Adipocyte (in vitro differentiated cells): ENCODE measurements at regions not wholly inside any gene's neighbourhood (a gene's known extent, or its start where the extent isn't known, plus 50 kb on each side); places are given as distances from the start of the nearest gene placed in this dataset.
A peak's percentile ranks its signal among the peaks of the same experiment; 100 is the strongest.

Experiments
- DNase-seq: peaks from one replicate; pipeline ENCODE4 v3.0.0-alpha.2; 2015; ENCODE audit warnings: low read depth
- H3K27me3 ChIP-seq: replicated peaks from 2 replicates; pipeline ENCODE4 v1.7.0; 2013; ENCODE audit warnings: mild to moderate bottlenecking, low read length, moderate library complexity; ENCODE audit not compliant: control insufficient read depth, insufficient read depth
- H3K36me3 ChIP-seq: 2 replicates; pipeline ENCODE4 v1.7.0; 2013; ENCODE audit warnings: low read length, mild to moderate bottlenecking, moderate library complexity; ENCODE audit not compliant: control insufficient read depth, insufficient read depth, severe bottlenecking
- H3K4me1 ChIP-seq: 2 replicates; pipeline ENCODE4 v1.7.0; 2013; ENCODE audit warnings: mild to moderate bottlenecking, low read length, moderate library complexity; ENCODE audit not compliant: control insufficient read depth, insufficient read depth
- H3K4me3 ChIP-seq: 2 replicates; pipeline ENCODE4 v1.7.0; 2013; ENCODE audit warnings: mild to moderate bottlenecking, low read length, moderate library complexity
- H3K9ac ChIP-seq: 2 replicates; pipeline ENCODE4 v1.7.0; 2013; ENCODE audit warnings: mild to moderate bottlenecking, low read length, moderate library complexity
- H3K9me3 ChIP-seq: 2 replicates; pipeline ENCODE4 v1.7.0; 2013; ENCODE audit warnings: mild to moderate bottlenecking, low read length, moderate library complexity; ENCODE audit not compliant: control insufficient read depth

DNA sequence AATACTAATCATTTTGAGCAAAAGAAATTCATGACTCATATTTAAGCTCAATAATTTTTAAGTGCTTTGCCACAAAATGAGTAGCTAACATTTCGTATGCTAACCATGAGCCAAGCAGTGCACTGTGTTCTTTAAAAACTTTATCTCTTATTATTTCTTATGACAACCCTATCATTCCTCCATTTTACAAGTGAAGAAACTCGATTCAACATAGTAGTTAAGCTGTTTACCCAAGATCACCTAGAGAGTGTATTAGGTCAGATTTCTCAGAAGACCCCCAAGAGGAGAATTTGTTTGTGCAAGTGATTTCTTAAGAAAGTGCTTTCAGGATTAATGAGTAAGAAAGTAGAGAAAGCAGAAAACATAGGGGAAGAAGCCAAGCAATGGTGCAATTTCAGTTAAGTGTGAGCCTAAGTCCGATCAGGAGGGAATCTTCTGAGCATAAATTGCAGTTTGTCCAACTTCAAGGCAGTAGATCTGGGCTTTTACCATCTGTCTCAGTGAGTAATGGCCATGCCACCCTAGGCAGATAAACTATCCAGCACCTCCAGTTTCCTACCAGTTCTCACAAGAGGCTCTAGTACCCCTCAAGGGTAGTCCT, 202.7 kb downstream of the SCG2 start:
- H3K9me3 ChIP-seq: peaks cover 11% of the 10 kb centered on the region
- DNase-seq: no peak
- H3K4me1 ChIP-seq: peaks cover 8% of the 10 kb centered on the region
- H3K9ac ChIP-seq: no peak overlapping the region
- no peaks in the 10 kb centered on the region for H3K27me3 ChIP-seq
- peak overlapping the region; percentile 9 for H3K4me3 ChIP-seq
- H3K36me3 ChIP-seq: no peaks in the 10 kb centered on the region

DNA sequence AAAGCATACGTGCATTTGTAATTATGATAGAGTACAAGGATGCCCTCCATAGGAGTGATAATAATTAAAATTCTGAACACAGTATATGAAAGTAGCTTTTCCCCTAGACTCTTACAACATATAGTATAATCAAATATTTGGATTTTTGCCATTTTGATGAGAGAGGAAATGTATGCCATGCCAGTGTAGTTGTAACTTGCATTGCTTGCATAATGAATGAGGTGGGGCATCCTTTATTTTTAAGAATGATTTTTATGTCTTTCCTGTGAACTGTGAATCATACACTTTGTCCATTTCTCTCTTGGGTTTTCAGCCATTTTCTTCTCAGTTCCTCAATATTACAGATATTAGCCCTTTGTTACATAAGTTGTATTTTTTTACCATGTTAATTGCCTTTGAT, 197.5 kb downstream of the SCG2 start:
- Histone ChIP-seq H3K27me3 (no peaks in the 10 kb centered on the region), H3K9ac (no peak overlapping the region), H3K4me1 (peaks cover 3% of the 10 kb centered on the region), H3K9me3 (no peaks in the 10 kb centered on the region), H3K36me3 (no peaks in the 10 kb centered on the region), H3K4me3 (no peak overlapping the region)
- DNase-seq: no peak

DNA sequence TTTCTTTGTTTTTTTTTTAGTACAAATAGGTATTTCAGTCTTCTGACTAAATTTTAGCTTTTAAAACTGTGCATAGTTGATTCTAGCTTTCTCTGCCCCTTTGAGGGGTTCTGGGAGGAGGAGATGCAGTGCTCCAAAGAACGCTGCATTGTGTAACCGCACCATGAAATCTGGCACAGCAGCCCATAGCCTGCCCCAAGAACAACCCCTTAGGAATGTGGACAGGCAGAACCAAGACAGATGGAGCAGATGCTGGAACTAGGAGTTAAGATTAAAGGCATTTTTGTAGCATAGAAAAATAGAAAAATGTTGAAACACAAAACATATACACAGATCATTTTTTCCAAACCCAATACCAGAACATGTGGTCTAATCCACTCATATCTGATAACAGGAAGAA, 187.5 kb downstream of the SCG2 start:
- Histone ChIP-seq H3K4me3 (no peak overlapping the region), H3K9me3 (no peaks in the 10 kb centered on the region), H3K9ac (peak overlapping the region; percentile 35), H3K36me3 (no peaks in the 10 kb centered on the region), H3K4me1 (peaks cover 41% of the 10 kb centered on the region), H3K27me3 (no peaks in the 10 kb centered on the region)
- DNase-seq: peak; percentile 94

DNA sequence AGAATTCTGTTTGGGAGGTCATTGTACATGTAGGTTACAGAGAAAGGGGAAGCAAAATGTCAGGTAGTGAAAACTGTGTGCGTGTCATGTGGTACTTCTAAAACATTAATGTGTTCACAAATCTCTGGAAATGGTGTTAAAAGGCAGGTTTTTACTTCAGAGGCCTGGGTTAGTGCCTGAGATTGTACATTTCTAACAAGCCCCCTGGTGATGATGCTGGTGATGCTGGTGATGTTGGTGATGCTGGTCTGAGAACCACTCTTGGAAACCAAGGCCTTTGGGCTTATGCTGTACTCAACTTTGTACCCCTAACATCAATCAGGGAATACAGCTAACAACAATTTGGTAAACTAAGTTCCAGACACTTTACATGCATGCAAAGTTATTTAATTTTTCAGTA, 187.1 kb downstream of the SCG2 start:
- Histone ChIP-seq H3K4me3 (no peak overlapping the region), H3K27me3 (no peaks in the 10 kb centered on the region), H3K9me3 (no peaks in the 10 kb centered on the region), H3K9ac (peak overlapping the region; percentile 33), H3K4me1 (peaks cover 41% of the 10 kb centered on the region), H3K36me3 (no peaks in the 10 kb centered on the region)
- DNase-seq: no peak

DNA sequence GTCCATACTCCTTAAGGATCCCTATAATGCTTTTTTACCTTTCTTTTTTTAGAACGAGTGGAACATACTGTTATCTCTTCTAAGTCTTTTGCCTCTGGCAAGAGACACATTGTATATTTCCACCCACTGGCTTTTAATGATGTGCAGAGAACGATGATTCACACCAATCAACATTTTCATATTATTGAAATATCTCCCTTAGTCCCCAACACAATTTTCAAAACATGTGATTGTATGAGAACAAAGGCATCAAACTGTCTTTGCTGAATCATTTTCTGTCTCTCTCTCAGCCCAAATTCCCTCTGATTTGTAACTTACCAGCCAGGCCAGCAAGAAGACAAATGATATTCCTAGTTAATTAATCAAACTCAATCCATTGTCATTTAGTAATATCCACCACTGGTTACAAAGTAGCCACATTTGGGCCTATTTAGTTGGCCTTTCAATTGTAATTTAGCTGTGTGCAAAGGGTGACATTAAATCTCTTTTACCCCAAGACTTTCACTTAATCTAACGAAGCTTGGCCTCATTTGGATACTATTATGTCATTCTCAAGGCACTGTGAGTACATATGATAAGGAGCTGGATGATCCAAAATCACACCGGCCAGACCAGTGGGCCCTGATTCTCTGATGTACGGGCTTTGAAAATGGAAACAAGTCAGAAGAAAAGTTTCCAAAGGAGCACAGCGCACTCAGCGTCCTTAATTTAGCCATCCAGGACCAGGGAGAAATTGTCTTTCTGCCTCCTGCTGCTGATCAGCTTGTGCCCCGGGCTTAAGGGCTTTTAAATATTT, 185.1 kb downstream of the SCG2 start:
- peaks cover 51% of the 10 kb centered on the region for H3K4me1 ChIP-seq
- H3K9me3 ChIP-seq: no peaks in the 10 kb centered on the region
- no peaks in the 10 kb centered on the region for H3K36me3 ChIP-seq
- H3K4me3 ChIP-seq: peak overlapping the region; percentile 44
- DNase-seq: peak; percentile 50
- H3K27me3 ChIP-seq: no peaks in the 10 kb centered on the region
- H3K9ac ChIP-seq: peak overlapping the region; percentile 52

DNA sequence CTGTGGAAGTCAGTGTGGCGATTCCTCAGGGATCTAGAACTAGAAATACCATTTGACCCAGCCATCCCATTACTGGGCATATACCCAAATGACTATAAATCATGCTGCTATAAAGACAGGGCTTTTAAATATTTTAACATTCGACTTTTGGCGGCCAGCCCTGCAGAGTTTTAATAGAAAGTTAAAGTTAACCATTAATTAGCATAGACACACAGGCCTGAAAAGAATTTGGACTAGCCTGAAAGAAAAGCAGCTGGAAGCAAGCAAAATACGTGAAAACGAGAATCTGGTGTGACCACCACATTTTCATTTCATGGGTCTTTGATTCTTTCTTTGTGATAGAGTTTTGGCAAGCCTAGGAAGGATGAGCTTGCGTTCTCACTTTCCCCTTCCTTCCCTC, 184.0 kb downstream of the SCG2 start:
- no peaks in the 10 kb centered on the region for H3K27me3 ChIP-seq
- no peaks in the 10 kb centered on the region for H3K9me3 ChIP-seq
- no peak for DNase-seq

DNA sequence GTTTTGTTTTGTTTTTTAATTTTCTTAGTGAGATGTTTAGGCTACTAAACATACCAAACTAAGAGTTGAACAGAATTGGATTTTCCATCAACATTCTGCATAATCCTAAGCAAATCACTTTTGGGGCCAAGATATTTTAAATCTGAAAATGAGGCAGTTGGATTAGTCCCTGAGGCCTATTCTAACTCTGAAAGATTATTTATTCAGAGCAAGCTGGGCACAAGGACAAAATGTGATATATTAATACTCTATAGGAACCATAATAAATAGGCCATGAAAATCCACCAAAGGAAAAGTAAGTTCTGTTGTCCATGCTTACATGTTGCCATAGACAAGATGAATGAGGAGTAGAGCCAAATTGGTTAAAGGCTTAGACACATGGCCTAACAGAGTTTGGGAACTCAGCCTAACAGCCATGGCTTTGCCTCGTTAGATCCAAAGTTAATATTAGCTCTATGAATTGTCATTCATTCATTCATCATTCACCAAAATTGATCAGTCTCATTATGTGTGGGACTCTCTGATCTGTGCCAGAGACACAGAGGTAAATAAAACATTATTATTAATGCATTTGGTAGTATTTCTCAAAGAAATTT, 183.5 kb downstream of the SCG2 start:
- no peak overlapping the region for H3K4me3 ChIP-seq
- no peaks in the 10 kb centered on the region for H3K9me3 ChIP-seq
- H3K4me1 ChIP-seq: peaks cover 49% of the 10 kb centered on the region
- H3K36me3 ChIP-seq: no peaks in the 10 kb centered on the region
- no peak overlapping the region for H3K9ac ChIP-seq
- no peaks in the 10 kb centered on the region for H3K27me3 ChIP-seq
- DNase-seq: no peak

More for the DNA sequence above, 184.0 kb downstream of the SCG2 start:
- Histone ChIP-seq H3K9ac (no peak overlapping the region), H3K4me3 (no peak overlapping the region), H3K36me3 (no peaks in the 10 kb centered on the region), H3K4me1 (peaks cover 49% of the 10 kb centered on the region)

DNA sequence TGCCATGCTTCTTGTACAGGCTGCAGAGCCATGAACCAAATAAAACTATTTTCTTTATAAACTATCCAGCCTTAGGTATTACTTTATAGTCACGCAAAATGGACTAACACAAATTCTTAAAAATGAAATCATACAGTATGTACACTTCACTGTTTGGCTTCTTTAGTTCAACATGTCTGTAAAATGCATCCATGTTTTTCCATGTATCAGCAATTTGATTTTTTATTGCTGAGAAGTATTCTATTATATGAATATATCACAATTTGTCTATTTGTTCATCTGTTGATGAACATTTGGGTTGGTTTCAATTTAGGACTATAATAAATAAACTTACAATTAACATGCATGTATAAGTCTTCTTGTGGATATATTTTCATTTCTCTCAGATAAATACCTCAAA, 182.1 kb downstream of the SCG2 start:
- Histone ChIP-seq H3K4me1 (peaks cover 38% of the 10 kb centered on the region), H3K36me3 (no peaks in the 10 kb centered on the region), H3K9me3 (no peaks in the 10 kb centered on the region), H3K9ac (no peak overlapping the region), H3K4me3 (no peak overlapping the region), H3K27me3 (no peaks in the 10 kb centered on the region)
- no peak for DNase-seq

DNA sequence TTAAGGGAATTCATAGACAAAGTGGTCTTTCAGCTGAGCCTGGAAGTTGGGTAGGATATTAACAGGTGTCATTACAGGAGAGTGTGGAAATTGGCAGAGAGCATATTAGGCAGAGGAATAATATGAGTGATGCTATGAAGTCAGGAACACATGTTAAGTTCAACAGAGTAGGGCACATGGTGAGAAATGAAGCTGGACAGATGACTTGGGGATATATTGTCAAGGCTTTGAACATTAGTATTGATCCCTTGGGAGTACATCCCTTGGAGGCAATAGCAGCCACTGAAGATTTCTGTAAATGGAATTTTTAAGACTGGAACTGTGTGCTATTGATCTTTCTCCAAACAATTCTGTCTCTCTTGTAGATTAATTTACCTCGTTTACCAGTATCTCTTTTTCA, 170.7 kb downstream of the SCG2 start:
- DNase-seq: no peak
- Histone ChIP-seq H3K9ac (no peak overlapping the region), H3K27me3 (no peaks in the 10 kb centered on the region), H3K4me3 (no peak overlapping the region), H3K4me1 (no peaks in the 10 kb centered on the region), H3K9me3 (no peaks in the 10 kb centered on the region), H3K36me3 (no peaks in the 10 kb centered on the region)

DNA sequence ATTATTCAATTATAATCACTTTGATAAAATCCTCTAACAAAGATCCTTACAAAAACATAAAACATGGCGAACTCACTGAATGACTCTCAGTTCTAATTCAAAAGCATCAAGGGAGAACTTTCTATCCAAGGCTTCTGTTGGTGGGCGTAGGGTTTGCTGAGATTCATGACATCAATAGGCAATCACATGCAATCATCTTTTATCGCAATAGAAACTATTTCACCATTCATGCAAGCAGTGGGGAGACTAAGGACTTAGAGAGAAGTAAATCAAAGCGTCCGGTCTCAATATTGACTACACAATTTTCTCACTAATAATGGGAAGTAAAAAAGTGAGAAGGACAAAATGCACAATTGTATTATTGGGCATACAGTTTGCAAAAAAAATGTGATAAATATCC, 168.7 kb downstream of the SCG2 start:
- H3K36me3 ChIP-seq: no peaks in the 10 kb centered on the region
- no peaks in the 10 kb centered on the region for H3K9me3 ChIP-seq
- H3K4me1 ChIP-seq: no peaks in the 10 kb centered on the region
- no peak overlapping the region for H3K9ac ChIP-seq
- no peaks in the 10 kb centered on the region for H3K27me3 ChIP-seq
- no peak for DNase-seq
- no peak overlapping the region for H3K4me3 ChIP-seq

DNA sequence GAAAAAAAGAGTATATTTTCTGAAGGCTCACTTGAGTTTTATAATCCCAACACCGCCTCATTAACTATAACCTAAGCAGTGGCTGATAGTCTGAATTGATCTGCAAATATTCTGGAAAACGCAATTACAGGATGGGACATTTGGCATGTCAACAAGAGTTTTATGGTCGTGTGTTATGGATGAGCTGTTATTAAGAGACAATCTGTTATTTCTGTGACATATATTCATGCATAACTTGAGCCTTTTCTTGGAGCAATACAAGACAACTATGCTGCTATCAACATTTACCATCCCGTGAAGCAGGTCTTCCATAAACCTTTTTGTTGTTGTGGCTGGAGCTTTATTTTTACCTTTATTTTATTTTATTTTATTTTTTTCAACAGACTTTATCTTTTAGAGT, 164.4 kb downstream of the SCG2 start:
- Histone ChIP-seq H3K4me3 (no peak overlapping the region), H3K27me3 (no peaks in the 10 kb centered on the region), H3K9me3 (no peaks in the 10 kb centered on the region), H3K4me1 (peaks cover 5% of the 10 kb centered on the region), H3K36me3 (no peaks in the 10 kb centered on the region), H3K9ac (no peak overlapping the region)
- no peak for DNase-seq
